Stimulated activated CD8-positive, alpha-beta memory T cell treated with anti-CD3 and anti-CD28 coated beads, Interleukin-12 subunit alpha, Interleukin-12 subunit beta, amount 100 ng/mL, for 24 hours (primary cell): ENCODE measurements at regions not wholly inside any gene's neighbourhood (a gene's known extent, or its start where the extent isn't known, plus 50 kb on each side); places are given as distances from the start of the nearest gene placed in this dataset.

ENCODE experiments used
- DNase-seq: peaks from one replicate; pipeline ENCODE4 v3.0.0-alpha.2; 2020; ENCODE audit errors: extremely low read depth

DNA sequence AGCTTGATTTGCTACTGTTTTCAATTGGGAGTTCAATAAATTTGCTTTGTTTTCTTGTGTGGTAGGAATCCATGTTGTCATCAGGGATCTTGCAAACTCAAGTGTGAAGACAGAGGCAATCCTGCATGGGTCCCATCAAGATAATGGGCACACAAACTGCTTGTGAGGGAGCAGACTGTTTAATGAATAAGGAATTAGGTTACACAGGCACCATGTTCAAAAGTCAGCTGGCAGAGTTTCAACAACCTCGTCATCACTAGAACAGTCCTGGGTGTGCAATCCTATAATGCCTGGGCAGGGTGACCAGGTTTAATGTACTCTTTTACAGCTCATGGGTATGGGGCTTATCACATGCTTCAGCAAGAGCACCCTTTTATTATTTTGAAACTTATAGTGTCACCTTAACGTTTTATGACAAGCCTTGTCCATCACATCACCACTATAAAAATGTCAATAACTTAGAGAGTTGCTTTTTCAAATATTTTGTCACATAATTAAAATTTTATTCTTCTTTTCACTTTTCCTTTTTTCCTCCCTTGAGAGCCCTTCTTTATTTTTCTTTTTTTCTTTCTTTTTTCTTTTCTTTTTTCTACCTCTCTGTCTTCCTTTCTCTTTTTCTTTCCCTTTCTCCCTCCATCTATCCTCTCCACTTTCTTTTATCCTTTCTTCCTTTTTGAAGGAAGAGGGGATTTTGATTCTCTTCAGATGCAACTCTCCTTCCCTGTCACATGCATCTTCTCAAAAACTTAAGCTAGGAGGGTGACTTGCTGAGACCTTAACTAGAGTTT is 252.2 kb upstream of the ATP2B1 start:
- no peak for DNase-seq

- no peak for DNase-seq
Measured at GRCh38 chr12:89960011-89960507, 251.4 kb upstream of the ATP2B1 start.

DNA sequence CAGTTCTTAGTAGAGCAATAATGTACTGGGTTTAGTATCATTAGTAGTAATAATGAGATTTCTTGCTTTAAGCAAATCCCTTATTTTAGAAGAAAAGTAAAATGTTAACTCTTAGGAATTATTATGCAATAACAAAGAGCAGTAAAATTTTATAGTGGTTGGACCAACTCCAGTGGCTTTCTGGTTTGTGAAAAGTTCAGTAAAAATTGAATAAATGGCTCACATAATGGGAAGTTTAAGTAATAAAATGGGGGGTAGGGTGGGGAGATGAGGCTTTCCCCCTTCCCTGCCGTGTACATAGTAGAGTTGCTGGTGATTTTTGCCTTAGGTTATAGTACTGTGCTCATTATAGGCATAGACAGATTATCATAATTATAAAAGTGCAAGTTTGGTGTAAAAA is 250.5 kb upstream of the ATP2B1 start:
- DNase-seq: no peak

DNA sequence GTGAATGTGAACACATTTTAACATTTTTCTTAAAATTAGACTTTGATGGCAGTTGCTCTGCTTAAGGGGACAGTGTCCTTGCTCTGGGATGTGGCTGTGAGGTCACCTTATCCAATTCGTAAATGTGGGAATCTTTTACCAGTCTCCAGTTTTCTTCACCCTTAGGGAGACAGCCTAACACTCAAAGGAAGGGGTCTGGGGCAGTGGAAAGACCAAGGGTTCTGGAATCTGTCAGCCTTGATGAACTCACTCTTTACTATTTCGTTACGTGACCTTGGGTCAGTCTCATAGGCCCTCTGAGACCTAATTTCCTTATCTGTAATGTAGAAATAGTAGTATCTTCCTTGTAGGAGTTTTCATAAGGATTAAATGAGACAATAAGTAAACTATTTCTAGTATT is 245.6 kb upstream of the ATP2B1 start:
- no peak for DNase-seq

- DNase-seq: no peak
Measured at GRCh38 chr12:89951694-89952060, 243.0 kb upstream of the ATP2B1 start.

DNA sequence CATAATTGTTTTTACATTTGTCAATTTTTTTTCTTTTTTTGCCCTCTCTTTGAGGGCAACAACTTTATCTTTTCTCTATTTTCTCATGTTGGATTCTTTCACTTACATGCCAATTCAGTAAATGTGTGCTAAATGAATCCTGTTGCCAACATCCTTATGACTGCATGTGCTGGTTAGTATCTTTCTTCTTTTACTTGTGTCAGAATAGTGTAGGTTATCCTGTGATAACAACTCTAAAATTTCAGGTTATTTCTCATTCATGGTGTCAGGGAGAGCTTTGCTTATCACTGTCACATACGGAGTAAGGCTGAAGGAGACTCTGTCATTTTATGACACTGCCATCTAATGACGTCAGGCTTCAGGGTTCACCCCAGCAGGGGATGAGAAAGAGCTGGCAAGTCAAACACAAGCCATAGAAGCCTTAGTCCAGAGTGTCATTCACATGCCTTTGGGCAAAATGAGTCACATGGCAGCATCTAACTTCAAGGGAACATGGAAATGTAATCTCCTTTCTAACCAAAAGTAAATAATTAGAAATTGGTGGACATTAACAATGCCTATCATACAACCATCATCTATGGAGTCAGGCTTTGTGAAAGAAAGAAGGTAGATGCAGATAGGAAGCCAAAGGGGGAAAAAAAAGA is 242.5 kb upstream of the ATP2B1 start:
- no peak for DNase-seq

- no peak for DNase-seq
Measured at GRCh38 chr12:89950421-89950820, 241.8 kb upstream of the ATP2B1 start.

DNA sequence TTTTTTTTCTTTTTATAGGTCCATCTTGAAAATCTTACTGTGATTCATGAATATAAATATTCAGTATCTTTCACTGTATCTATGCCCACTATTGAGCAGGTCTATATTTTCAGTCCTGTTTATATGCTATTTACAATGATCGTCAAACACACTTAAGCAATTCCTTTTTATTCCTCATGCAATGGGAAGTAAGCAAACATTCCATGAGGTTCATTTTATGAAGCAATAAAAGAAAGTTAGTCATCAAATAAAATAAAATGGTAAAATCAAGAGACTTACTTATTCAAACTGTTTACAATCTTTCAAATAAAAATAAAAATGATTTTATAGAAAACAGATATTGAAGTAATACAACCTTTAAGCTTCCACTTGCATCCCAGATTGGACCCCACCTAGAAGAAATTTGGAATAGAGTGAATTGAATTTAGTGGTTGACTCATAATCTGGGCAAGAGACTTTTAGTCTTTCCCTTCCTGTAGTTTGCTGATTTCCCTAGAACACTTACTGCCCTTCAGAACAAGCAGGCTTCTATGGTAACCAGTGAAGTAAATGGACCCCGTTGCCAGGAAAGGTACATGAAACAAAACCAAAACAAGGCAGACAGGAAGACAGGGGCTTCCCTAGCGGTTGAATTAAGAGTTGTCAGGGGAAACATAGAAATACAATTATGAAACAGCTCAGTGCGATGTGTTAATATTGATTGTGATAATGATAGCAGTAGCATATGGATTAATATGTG is 241.0 kb upstream of the ATP2B1 start:
- no peak for DNase-seq

DNA sequence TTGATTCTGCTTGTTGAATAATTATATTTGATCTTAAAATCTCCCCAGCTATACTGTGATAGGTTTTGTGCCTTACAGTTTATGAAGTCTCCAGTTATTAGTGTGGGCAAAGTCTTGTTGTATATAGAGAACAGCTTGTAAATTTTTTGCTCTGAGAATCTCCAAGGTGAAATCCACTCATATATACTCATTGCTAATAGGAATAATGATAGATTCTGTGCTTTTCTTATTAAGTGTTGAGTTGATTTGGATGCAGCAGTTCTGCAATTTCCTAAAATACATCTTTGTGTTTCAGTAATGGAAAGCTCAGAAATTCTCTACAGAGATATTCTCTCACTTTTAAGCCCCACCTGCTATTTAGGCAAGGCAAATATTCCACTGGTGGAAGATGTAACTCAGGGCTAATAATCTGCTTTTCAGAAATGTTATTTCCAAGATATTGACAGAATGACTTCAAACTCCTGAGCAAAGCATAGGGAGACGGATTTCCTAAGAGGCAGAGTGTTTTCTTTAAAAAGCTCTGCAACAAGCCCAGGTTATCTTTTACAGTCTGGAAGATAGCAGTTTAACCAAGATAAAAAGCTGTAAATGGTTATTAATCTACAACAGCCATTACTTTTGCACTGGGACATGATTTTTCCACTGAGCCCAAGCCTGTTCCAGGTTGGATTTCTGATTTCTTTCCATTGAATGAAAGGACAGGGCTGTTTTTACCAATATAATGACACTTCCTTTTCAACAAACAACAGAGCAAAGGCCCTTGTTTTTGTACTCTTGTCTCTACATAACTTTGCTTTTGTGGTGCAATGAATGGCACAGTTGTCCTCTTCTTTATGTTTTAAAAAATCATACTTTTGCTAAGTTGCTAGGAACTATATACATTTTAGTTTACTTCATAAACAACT is 239.9 kb upstream of the ATP2B1 start:
- no peak for DNase-seq

DNA sequence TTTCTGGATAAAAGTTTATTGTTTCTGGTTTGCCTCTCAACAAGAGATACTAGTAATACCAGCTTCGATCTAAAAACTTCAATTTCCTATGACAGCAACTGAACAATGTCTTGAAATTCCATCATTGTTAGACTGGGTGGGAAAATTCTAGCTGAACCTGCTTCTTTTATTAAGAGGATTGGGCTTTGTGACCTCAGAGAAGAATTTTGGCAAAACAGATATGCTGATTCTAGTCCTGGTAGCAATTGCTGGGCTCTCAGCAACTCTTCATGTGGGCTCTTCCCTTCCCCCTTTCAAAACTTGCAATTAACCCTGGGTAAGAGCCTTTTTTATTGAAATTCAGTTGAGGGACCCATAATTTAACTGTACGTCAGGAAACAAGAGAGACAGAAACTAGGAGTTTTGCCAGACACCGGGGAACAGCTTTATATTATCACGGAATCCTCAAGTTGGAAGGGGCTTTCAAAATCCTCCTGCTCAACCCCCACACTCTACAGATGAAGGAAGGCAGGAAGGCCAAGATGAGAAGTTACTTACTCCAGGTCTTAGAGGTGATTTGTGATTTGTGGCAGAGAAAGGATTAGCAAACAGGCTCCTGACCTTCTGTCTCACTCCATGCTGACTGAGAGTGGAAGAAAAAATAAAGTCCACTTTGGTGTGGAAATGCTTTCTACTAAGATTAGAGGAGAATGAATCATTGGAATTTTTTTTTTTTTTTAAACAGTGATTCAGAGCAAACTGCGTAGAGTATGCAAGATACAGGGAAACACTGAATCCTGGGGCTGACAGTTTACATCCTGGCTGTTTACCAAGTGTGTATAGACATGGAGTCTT is 239.0 kb upstream of the ATP2B1 start:
- no peak for DNase-seq

GRCh38 chr12:89946518-89947135 is 238.0 kb upstream of the ATP2B1 start:
- DNase-seq: no peak

GRCh38 chr12:89945123-89945522 is 236.5 kb upstream of the ATP2B1 start:
- no peak for DNase-seq

DNA sequence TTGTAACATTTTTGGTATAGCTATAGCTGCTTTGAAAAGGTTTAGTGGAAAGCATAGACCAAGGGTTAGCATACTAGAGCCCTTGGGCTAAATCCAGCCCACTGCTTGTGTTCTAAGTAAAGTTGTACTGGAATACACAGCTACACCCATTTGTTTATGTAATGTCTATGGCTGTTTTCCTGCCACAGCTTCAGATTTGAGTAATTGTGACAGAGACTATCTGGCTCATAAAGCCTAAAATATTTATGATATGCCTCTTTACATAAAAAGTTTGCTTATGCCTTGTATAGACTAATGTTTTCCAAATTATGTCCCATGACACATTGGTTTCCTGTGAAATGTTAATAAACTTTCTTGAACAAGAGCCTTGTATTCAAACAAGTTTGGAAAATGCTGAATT is 234.8 kb upstream of the ATP2B1 start:
- no peak for DNase-seq

DNA sequence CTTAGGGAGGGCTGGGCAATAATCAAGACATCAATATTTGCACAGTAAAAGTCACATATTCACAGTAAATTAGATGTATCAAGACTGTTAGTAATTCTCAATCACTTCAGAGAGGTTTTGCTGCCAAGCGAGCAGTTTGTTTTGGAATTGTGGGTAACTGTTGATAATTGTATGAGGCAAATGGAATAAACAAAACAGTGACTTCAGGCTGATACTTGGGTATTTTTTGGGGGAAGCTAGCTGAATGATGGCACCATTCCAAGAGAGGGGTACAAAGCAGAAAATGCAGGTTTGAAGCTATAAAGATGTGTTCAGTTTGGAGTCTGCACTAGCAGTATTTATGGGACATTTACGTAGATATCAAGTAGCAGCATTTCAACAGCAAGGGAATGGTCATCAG is 232.8 kb upstream of the ATP2B1 start:
- DNase-seq: no peak

DNA sequence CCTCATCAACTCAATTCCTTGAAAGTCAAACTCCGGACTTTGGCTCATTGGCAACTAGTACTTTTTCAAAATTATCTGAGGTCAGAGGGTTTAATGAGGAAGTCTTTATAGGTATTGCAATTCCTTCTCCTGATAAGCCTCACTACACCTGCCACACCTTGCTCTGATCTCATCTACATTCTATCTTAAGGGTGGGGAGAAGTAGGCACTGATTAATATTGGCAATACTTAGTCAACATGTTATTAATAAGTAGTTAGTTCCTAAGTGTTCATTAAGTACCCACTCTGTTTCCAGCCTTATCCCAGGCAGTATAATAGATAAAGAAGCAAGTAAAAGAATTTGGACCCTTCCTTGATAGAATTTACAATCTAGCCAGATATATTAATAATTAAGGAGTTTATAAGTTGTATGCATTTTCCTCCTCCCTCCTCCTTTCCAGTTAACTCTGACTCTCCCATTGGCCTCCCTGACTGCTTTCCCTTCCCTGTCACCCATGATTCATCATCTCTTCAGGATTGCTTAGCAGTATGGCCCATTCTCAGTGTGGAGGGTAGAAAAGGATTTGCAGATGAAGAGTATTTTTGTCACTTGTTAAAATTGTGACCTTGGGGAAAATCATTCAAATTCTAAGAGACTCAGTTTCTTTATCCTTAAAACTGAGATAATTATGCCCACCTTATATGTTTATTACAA is 231.0 kb upstream of the ATP2B1 start:
- no peak for DNase-seq

- no peak for DNase-seq
Measured at GRCh38 chr12:89936631-89937030, 228.0 kb upstream of the ATP2B1 start.

GRCh38 chr12:89935850-89936249 is 227.2 kb upstream of the ATP2B1 start:
- no peak for DNase-seq

DNA sequence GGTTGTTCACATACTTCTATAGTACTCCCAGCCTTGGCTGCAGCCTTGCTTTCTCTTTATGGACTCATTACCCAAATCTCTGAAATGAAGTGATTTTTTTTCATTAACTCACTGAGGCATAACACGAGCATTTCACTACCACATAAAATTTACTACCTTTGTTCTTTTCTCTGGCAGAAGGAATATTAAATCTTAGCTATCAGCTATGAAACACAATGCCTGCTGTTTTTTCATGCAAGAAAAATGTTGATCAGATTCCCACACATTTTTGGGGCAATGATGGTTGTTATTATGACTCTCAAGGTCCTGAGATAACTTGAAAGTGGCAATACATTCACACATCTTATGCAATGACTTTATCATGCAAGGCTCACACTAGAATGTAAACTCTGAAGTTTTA is 225.3 kb upstream of the ATP2B1 start:
- no peak for DNase-seq

DNA sequence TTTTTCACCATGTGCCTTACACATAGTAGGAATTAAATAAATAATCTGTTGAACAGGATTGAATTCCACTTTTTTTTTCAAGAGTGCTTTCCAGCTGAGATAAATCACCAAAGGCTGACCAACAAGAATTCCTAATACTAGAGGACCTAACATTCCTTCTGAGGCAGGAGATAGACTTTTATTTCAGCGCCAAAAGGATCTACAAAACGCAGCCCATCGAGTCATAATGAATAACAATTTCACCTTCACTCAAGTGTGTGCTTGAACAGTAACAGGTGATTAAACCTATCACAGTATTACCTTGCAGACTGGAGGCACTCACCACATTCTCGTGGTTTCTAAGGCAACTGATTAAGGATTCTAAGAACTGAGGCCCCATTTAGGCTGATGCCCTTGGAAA is 224.3 kb upstream of the ATP2B1 start:
- no peak for DNase-seq

- no peak for DNase-seq
Measured at GRCh38 chr12:89928467-89928866, 219.8 kb upstream of the ATP2B1 start.
